ENCODE measurements at regions not wholly inside any gene's neighbourhood (a gene's known extent, or its start where the extent isn't known, plus 50 kb on each side); places are given as distances from the start of the nearest gene placed in this dataset.
A peak's percentile ranks its signal among the peaks of the same experiment; 100 is the strongest.

DNA sequence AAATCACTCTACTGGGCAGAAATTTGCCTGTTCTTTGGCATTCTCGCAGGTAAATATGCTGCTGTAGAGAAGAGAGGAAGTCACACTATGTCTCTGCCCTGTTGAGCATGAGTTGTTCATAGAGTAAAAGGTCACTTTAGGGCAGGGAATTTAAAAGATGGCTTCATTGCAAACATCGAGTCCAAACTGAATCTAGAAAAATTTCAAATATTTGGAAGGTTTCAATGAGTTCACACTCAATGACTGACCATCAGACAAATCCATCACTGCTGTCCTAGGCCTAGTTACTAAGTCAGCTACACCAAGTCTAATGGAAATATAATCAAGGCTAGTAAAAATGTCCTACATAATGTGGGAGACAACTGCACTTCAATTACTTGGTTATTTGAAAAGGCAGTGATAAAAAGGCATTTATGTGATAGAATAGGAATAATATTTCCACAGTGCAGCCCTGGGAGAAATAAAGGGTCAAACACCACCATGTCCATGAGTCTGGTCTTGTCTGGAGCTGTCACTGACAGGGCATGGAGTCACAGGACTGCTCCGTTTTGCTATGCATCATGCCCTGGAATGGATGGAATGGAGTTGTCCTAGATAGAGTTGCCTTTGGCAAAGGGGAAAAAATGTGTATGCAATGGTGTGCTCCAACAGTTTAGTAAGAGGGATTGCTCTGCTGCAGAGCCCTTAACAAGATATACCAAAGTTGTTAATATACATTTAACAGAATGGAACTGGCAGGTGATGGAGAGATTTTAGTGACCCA lies 218.5 kb upstream of the DAPK1 start:
- DNase-seq (ENCODE audit: low spot score): no peak

DNA sequence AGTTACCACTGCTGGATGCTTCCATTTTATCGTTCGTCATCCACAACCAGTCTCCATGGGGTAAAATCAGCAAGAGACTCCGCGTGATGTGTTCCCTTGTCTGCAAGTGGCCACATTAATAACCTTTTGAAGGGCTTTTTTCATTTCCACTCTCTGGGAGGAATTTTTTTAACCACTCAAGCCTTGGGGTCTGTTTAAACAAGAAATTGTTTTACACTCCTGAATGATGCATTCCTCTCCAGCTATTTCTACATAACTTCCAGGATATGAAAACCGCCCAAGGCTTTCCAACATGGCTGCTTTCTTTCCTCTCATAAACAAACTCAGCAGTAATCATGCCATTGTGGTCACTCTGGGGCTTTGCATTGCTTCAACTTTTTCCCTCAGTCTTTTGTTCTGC lies 217.2 kb upstream of the DAPK1 start:
- peak; percentile 87 for DNase-seq (ENCODE audit: low spot score)

DNA sequence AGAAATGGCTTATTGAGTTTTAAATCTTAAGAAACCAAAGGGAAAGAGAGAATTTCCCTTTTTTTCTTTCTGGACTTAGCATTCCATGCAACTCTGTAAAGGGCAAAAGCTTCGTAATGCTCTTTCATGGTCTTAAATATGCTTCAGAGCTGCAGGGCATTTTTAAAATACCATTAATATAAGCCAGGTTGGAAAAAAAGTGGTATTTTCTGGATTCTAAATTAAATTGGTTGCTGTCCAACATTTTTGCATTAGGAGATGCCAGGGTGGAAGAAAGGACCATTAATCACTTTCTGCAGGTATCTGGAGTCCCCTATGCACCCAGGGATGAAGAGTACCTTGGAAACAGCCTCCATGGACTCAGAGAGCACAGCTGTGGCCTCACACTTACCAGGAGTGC lies 215.1 kb upstream of the DAPK1 start:
- no peak for DNase-seq (ENCODE audit: low spot score)

DNA sequence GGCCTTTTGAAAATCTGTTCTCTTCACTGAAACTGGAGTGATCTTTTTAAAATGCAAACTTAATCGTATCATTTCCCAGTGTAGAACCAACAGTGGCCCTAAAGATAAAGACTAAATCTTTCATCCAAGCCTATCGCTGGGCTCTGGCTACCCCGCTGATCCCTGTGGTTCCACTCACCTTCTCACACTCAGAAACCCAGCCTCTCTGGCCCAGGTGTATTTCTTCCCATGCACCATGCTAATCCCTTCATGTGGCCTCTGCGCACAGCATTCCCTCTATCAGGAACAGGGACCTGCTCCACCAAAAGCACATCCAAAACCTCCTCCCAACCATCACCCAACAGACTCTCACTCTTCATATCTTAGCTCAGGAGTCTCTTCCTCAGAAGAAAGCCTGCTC lies 214.1 kb upstream of the DAPK1 start:
- DNase-seq (ENCODE audit: low spot score): no peak

DNA sequence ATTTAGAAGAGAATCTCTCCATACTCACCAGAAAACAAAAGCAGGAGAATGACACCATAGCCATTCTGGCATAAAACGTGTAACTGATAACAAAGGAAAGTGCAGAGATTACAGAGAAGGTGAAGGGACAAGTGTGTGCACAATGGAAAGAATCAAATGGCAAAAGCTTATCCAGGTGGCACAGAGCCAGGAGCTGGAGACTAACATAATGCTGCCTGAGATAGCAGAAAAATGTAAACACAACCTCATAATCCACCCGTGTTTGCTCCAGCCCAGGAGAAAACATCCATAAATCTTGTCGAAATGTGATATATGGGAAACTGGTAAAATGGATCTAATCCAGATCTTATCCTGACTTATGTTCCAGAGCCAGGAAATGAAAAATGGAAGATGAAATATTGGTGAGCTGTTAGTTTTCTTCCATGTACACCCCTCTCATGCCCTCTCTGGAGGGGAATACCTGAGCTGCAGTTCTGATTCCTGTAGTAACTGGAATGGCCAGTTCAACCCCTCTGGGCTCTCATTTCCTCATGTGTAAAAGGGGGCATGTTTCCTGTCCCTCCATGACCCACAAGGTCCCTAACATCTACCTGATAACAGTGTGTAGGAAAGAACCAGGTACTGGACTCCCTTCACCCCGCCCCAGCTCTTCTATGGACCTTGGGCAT lies 212.3 kb upstream of the DAPK1 start:
- no peak for DNase-seq (ENCODE audit: low spot score)

DNA sequence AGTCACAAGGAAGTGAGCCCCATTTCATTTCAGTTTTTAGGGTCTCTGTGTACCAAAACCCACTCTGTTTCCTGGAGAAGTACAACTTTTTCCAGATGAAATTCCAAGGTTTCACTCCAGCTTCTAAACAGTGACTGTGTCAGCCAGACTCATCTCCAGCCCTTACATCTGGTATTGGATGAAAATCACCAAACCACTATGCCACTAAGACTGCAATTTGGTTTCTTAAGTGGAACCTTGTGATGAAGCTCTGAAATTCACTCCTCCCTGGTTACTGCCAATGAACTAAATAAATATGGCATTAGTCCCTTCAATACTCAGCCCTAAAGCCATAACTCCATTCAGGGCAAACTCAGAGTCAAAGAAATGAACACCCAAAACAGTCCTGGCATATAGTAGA lies 211.2 kb upstream of the DAPK1 start:
- no peak for DNase-seq (ENCODE audit: low spot score)

DNA sequence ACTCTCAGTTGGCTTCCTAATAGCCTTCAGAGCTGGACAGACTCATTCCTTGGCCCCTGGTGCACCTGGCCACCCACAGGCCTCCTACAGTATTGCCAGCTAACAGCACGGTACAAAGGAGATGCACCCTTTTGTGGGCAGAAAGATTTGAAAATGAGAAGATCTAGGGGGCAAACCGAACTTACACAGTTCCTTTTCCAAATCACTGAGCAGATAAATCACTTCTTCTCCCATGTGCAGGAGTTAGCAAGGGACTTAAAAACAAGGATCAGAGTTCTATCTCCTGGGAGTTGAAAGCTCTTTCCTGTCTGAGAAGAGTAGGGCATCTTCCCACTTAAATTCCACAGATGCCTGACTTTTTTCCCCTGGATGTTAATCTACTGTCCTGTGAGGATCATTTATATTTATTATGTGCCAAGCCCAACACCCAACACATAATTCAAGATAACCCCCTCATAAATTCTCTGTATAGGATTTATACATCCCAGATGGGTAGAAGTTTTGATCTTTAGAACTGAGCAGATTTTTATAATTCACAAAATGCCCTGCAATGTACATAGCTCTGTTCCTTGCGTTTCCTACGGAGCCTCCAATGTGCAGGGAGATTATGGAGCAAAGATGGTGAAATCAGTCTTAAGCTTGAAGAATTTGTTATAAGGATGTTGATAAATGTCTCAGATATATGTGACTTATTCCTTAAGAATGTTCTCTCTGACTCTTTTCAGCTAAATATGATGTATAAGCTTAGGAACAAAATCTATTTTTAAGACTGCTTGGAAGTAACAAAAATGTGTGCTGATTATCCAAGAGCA lies 207.2 kb upstream of the DAPK1 start:
- DNase-seq (ENCODE audit: low spot score): peak; percentile 59

DNA sequence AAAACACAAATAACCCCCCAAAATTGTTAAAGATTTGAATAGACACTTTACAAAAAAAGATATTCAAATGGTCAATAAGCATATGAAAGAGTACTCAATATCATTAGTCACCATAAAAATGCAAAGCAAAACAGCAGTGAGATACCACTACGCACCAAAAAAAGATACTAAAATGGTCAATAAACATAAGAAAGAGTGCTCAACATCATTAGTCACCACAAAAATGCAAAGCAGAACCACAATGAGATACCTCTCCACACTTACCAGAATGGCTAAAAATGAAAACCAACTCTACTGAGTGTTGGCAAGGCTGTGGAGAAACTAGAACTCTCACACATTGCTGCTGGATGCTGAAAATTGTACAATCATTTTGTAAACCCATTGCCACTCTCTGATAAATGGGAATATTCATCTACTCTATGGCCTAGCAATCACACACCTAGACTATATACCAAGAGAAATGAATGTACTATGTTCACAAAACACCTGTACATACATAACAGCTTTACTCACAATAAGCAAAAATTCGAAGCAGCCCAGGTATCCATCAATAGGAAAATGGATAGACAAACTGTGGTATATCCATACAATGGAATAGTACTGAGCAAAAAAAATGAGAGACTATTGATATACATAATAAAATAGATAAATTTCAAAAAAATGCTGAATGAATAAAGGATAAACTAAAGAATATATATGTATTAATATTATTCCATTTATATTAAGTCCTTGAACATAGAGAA lies 205.0 kb upstream of the DAPK1 start:
- no peak for DNase-seq (ENCODE audit: low spot score)

DNA sequence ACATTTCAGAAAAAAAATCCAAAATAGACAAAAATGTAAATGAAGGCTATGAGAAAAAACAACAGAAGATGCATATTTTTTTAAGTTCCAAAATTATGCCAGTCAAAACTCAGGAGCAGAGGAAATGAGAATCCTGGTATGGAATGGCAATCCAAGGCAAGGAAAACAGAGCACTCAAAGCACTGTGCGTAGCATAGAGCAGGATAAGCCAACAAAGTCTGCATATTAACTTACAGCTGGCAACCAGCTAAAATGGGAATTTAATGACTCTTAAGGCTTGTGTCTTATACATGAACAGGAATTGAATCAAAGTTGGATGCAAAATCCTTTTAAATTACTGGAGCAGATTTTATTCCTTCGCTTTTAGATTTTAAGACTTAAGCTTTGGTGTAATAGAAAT lies 203.5 kb upstream of the DAPK1 start:
- DNase-seq (ENCODE audit: low spot score): no peak

DNA sequence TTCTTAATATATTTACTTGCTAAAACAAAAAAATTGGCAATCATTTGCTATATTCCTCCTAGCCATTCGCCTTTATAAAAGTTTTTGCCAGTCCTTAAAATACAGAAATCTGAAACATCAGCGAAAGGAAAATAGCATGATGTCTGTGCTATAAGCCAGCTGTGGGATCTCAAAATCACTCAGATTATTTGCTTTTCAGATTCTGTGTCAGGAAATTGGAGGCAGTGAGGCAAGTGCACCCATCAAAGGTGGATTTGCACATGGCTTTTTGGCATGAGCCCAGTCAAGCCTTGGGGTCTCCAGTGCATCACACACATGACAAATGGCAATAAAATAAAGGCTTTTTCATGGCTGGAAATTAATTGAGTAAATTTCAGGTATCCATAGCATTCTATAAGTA lies 196.8 kb upstream of the DAPK1 start:
- no peak for DNase-seq (ENCODE audit: low spot score)

DNA sequence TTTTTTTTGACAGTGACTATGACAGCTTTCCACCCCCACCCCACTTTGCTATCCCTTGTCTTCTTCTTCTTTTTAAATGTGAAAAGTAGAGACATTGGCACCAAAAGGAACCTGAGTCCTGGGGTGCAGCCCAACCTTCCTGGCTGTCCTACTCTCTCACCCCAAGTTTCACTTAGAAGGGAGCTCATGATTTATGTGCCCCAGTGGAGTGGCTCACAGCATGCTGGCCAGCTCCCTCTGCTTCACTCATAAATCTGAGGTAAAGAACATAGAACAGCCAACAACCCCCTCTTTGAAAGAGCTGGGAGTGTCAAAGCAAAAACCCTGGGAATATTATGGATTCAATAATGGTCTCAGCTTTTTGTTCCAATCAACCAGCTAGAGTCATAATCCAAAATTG lies 196.3 kb upstream of the DAPK1 start:
- no peak for DNase-seq (ENCODE audit: low spot score)

DNA sequence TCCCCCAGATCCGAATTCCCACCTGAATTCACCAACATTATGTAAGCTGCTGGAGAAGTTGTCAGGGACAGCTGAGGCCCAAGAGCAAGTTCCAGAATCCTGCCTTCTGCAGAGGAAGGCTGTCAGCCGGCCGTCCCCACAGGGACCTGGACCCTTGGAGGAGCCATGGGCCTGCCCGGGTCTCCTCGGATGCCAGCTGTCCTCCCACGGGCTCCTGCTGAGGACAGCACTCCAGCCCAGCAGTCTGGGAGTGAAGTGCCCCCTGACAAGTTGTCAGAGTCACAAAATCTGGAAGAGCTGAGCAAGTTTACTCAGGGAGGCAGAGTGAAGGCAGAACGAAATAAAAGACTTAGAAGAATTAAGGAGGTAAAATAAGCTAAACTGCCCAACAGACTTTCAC lies 192.5 kb upstream of the DAPK1 start:
- no peak for DNase-seq (ENCODE audit: low spot score)

DNA sequence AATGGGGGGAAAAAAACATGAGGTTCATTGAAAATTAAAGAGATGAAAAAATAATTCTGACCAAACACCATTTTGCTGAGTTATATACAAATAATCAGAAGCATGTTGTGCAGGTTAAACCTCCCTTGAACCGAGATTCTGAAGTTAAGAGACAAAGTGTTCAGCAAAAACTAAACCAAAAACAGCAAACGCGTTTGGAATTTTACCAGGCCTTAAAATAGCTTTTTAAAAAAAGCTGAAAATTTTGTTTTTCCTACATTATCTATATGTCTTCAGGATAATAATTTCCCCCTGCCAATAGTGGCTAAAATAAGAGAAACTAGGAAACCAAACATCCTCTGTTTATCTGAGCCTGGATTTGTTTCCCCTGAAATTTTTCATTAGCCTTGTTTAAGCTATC lies 191.7 kb upstream of the DAPK1 start:
- DNase-seq (ENCODE audit: low spot score): no peak

DNA sequence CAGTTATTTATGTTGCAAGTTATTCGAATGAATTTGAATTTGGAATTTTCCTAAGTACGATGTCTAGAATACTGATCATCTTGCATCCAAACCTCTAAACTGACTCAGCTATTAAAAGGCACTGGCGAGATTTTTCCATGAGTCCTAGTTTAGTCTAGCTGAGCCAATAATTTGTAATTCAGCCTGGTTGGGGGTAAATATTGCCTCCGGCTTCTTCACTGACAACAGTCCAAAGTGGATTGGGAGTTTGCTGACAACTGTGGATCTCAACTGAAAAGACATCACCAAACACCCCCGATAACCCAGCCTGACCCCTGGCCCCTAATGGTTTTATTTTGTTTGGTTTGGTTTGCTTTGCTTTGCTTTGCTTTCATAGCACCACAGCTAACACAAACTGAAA lies 189.8 kb upstream of the DAPK1 start:
- no peak for DNase-seq (ENCODE audit: low spot score)

DNA sequence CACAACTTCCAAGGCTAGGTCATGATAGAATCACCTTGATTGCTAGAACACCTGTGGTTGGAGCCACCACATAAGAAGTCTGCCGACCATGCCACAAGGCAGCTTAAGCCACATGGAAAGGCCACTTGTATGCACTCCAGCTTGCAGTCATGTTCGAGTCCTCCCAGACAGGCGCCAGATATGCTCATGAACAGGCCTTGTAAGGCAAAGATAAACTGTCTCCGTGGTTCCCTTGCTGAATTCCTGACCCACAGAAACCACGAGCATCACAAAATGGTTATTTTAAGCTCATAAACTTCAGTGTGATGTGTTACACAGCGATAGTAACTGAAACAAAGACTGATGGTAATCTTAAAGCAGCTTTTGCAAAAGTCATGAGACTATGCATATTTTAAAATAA lies 188.4 kb upstream of the DAPK1 start:
- no peak for DNase-seq (ENCODE audit: low spot score)

DNA sequence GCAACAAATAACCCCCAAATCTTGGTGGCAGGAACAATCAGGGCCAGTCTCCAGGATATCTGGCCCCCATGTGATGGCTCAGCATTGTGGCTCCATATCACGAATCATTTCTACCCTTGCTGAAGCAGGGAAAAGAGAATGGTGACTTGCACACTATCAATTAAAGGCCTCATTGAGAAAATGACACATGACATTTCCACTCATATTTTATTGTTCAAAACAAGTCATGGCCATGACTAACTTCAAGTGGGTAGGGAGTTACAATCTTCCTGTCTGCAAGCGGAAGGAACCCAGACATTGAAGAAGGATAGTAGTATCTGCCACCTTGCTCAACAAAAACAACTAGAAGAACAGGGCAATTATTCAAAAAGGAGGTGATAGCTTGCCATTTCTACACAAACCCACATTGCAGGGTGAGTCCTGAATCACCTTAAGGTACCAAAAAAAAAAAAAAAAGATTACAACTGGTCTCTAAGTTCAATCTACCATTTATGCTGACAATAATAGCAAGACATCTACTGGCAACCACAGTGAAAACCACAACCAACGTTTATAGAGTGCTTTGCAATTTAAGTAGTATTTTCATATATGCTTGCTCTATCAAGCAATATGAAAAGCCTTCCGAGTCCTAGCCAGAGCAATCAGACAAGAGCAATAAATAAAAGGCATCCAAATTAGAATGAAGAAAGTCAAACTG lies 186.7 kb upstream of the DAPK1 start:
- DNase-seq (ENCODE audit: low spot score): no peak

DNA sequence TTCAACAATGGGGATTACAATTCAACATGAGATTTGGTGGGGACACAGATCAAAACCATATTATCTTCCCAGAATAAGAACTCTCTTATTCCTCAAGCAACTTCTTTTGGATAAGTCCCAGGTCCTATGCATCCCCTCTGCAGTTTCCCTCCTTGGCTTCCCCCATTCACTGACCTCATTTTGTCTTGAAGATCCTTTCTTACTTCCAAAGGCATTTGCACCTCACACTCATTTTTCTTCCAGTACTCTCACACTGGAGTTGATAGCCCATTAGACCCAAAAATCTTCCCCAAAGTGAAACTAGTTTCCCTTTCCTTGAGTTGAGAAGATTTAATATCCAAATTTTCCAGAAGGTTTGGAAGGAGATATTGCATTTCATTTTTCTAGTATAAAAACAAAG lies 178.0 kb upstream of the DAPK1 start:
- DNase-seq (ENCODE audit: low spot score): no peak

DNA sequence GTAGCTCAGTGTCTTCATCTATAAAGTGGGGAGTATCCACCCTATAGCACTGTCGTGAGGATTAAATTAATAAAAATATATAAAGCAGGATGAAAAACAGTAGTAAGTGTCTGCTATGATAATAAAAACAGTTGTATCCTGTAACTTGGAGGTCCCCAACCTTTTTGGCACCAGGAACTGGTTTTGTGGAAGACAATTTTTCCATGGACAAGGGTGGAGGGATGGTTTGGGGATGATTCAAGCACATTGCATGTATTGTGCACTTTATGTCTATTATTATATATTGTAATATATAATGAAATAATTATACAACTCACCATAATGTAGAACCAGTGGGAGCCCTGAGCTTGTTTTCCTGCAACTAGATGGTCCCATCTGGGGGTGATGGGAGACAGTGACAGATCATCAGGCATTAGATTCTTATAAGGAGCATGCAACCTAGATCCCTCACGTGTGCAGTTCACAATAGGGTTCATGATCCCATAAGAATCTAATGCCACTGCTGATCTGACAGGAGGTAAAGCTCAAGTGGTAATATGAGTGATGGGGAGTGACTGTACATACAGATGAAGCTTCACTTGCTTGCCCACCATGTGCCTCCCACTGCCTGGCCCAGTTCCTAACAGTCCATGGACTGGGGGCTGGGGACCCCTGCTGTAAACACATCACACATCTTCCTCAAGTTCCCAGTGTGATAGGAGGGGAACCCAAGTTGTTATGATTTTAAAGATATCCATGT lies 177.4 kb upstream of the DAPK1 start:
- DNase-seq (ENCODE audit: low spot score): no peak

DNA sequence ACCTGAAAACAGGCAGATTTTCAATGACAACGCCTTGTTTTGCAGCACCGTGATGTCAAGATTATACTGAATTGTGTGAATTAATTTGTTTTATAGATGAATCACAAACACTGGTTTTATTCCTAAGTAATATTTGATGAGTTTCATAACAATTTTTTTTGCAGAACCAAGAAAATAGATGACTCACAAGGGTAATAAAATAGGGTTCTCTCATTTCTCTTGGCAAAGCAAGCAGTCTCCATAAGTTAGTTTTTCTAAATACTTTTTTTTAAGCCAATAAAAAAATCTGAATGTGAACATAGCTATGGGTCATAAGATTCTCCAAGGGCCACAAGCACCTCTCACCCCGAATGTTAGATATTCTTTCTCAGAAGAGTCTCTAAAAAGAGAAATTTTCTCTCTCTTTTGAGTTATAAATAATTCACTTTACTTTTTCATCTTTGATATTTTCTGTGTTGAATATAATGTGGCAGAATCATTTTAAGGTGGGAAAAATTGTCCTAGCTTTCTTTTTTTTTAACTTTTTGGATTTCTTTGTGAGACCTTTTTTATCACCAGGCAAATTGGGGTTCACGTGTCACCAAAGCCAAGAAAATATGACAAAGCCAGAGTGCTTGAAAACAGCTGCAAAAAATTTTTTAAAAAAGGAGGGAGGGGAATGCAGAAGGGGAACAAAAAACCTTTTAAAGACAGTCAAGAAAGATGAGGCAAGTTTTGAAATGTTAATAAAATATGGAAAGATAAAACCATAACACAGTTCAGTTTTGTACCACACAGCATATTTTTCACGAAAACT lies 174.6 kb upstream of the DAPK1 start:
- no peak for DNase-seq (ENCODE audit: low spot score)

DNA sequence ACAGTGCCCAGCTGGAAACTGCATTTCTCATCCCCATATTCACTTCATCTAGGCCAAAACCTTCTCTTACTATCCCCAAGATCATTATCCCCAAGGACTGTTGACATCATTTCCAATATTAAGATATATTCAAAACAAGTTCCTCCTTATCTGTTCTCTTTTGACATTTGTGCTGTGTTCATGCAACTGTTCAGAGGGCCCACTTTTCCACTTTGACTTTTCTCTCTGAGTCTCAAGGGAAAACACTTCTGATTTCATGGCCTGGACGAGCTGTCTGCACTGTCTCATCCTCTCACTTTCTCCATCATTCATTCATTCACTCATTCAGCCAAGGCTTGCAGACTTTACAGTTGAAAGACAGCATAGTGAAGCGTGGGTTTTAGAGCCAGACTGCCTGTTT lies 173.7 kb upstream of the DAPK1 start:
- DNase-seq (ENCODE audit: low spot score): no peak
